Astrocyte (in vitro differentiated cells and primary cell): ENCODE measurements at regions not wholly inside any gene's neighbourhood (a gene's known extent, or its start where the extent isn't known, plus 50 kb on each side); places are given as distances from the start of the nearest gene placed in this dataset.

ENCODE experiments used
- DNase-seq: peaks from one replicate; pipeline ENCODE4 v3.0.0-alpha.2; 2010; ENCODE audit warnings: low read depth
- FAIRE-seq: peaks from 2 replicates; lab custom pipeline; 2011; peaks lifted over from hg19 to GRCh38; lab: Jason Lieb, UNC
- H2AFZ ChIP-seq: 2 replicates; pipeline ENCODE4 v1.6.0; 2012; ENCODE audit warnings: low read depth, low read length, inconsistent platforms
- H3K27ac ChIP-seq: 2 replicates; pipeline ENCODE4 v1.5.1; 2011; ENCODE audit warnings: low read depth, low read length, inconsistent platforms
- H3K27me3 ChIP-seq: 2 replicates; pipeline ENCODE4 v1.6.0; 2011; ENCODE audit warnings: low read length, inconsistent platforms; ENCODE audit not compliant: insufficient read depth
- H3K36me3 ChIP-seq: 2 replicates; pipeline ENCODE4 v1.5.1; 2011; ENCODE audit warnings: low read length, inconsistent platforms; ENCODE audit not compliant: insufficient read depth
- H3K4me1 ChIP-seq: 2 replicates; pipeline ENCODE4 v1.5.1; 2011; ENCODE audit warnings: low read length, inconsistent platforms; ENCODE audit not compliant: insufficient read depth
- H3K4me2 ChIP-seq: 2 replicates; pipeline ENCODE4 v1.6.0; 2012; ENCODE audit warnings: low read length, inconsistent platforms
- H3K4me3 ChIP-seq: 2 replicates; pipeline ENCODE4 v1.5.1; 2011; ENCODE audit warnings: low read depth, mild to moderate bottlenecking, low read length, inconsistent platforms; ENCODE audit not compliant: insufficient read depth
- H3K79me2 ChIP-seq: 2 replicates; pipeline ENCODE4 v1.6.0; 2012; ENCODE audit warnings: mild to moderate bottlenecking, low read length, inconsistent platforms; ENCODE audit not compliant: insufficient read depth
- H3K9ac ChIP-seq: 2 replicates; pipeline ENCODE4 v1.6.0; 2012; ENCODE audit warnings: mild to moderate bottlenecking, low read length, inconsistent platforms
- H3K9me3 ChIP-seq: 2 replicates; pipeline ENCODE4 v1.5.1; 2012; ENCODE audit warnings: low read depth, mild to moderate bottlenecking, low read length, inconsistent platforms; ENCODE audit not compliant: insufficient read depth
- H4K20me1 ChIP-seq: 2 replicates; pipeline ENCODE4 v1.6.0; 2012; ENCODE audit warnings: low read length, inconsistent platforms; ENCODE audit not compliant: insufficient read depth
- H3K27ac Mint-ChIP-seq: one replicate; pipeline ENCODE4 v1.8.0; 2021; ENCODE audit warnings: mild to moderate bottlenecking, mixed read lengths; ENCODE audit not compliant: unreplicated experiment
- H3K27me3 Mint-ChIP-seq: one replicate; pipeline ENCODE4 v1.8.0; 2021; ENCODE audit warnings: low read depth, mixed read lengths; ENCODE audit not compliant: unreplicated experiment
- H3K36me3 Mint-ChIP-seq: one replicate; pipeline ENCODE4 v1.8.0; 2021; ENCODE audit warnings: low read depth, mixed read lengths; ENCODE audit not compliant: unreplicated experiment
- H3K4me1 Mint-ChIP-seq: one replicate; pipeline ENCODE4 v1.8.0; 2021; ENCODE audit warnings: low read depth, mixed read lengths; ENCODE audit not compliant: unreplicated experiment
- H3K4me3 Mint-ChIP-seq: one replicate; pipeline ENCODE4 v1.8.0; 2021; ENCODE audit warnings: mild to moderate bottlenecking, moderate library complexity, mixed read lengths; ENCODE audit not compliant: unreplicated experiment
- H3K9me3 Mint-ChIP-seq: one replicate; pipeline ENCODE4 v1.8.0; 2021; ENCODE audit warnings: mild to moderate bottlenecking, mixed read lengths; ENCODE audit not compliant: unreplicated experiment
- EZH2 ChIP-seq: IDR thresholded peaks from 2 replicates; pipeline ENCODE4 v1.6.1; 2012; ENCODE audit warnings: mild to moderate bottlenecking, low read length, inconsistent platforms; ENCODE audit not compliant: insufficient read depth
- TF ChIP-seq, protein P1 (sequence below): IDR thresholded peaks from 2 replicates; pipeline ENCODE4 v1.5.1; 2011; ENCODE audit warnings: low read depth, mild to moderate bottlenecking, inconsistent platforms, low read length, moderate library complexity; ENCODE audit not compliant: insufficient read depth

DNA sequence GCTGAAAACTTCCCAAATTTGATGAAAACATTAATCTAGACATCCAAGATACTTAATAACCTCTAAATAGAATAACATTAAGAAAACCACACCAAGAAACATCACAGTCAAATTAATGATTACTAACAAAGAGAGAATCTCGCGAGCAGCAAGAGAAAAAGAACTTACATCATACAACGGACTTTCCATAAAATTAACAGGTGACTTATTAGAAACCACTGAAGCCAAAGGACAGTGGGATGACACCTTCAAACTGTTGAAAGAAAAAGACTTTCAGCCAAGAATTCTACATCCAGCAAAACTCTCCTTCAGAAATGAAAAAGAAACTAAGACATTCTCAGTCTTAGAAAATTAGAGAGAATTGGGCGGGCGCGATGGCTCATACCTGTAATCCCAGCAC lies 232.0 kb downstream of the SNCA start:
- H3K4me3 Mint-ChIP-seq = no peak overlapping the region
- Histone ChIP-seq H3K79me2 (no peaks in the 10 kb centered on the region), H4K20me1 (no peaks in the 10 kb centered on the region), H3K4me1 (no peaks in the 10 kb centered on the region), H3K27me3 (no peaks in the 10 kb centered on the region), H3K36me3 (no peaks in the 10 kb centered on the region), H2AFZ (no peak overlapping the region), H3K9me3 (no peaks in the 10 kb centered on the region), H3K4me3 (no peak overlapping the region), H3K9ac (no peak overlapping the region), H3K27ac (no peak overlapping the region), H3K4me2 (no peak overlapping the region)
- TF ChIP-seq, protein P1, sequence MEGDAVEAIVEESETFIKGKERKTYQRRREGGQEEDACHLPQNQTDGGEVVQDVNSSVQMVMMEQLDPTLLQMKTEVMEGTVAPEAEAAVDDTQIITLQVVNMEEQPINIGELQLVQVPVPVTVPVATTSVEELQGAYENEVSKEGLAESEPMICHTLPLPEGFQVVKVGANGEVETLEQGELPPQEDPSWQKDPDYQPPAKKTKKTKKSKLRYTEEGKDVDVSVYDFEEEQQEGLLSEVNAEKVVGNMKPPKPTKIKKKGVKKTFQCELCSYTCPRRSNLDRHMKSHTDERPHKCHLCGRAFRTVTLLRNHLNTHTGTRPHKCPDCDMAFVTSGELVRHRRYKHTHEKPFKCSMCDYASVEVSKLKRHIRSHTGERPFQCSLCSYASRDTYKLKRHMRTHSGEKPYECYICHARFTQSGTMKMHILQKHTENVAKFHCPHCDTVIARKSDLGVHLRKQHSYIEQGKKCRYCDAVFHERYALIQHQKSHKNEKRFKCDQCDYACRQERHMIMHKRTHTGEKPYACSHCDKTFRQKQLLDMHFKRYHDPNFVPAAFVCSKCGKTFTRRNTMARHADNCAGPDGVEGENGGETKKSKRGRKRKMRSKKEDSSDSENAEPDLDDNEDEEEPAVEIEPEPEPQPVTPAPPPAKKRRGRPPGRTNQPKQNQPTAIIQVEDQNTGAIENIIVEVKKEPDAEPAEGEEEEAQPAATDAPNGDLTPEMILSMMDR = no peak
- no peak for TF ChIP-seq EZH2
- H3K36me3 Mint-ChIP-seq = no peaks in the 10 kb centered on the region
- H3K27me3 Mint-ChIP-seq = no peaks in the 10 kb centered on the region
- no peak overlapping the region for H3K27ac Mint-ChIP-seq
- no peak for FAIRE-seq
- H3K4me1 Mint-ChIP-seq = no peaks in the 10 kb centered on the region
- H3K9me3 Mint-ChIP-seq = peaks cover 4% of the 10 kb centered on the region
- DNase-seq = no peak

- H3K9me3 Mint-ChIP-seq = peaks cover 1% of the 10 kb centered on the region
- H3K27ac ChIP-seq = no peak overlapping the region
- H3K27ac Mint-ChIP-seq = no peak overlapping the region
- H3K4me2 ChIP-seq = no peak overlapping the region
- no peaks in the 10 kb centered on the region for H3K9me3 ChIP-seq
- peaks cover 3% of the 10 kb centered on the region for H3K27me3 Mint-ChIP-seq
- FAIRE-seq = no peak
- no peak overlapping the region for H3K4me3 Mint-ChIP-seq
- H3K4me1 Mint-ChIP-seq = no peaks in the 10 kb centered on the region
- no peak overlapping the region for H3K4me3 ChIP-seq
- no peaks in the 10 kb centered on the region for H3K36me3 Mint-ChIP-seq
- no peak overlapping the region for H3K9ac ChIP-seq
- no peaks in the 10 kb centered on the region for H3K27me3 ChIP-seq
- DNase-seq = no peak
- no peak for TF ChIP-seq EZH2
- H3K4me1 ChIP-seq = no peaks in the 10 kb centered on the region
- H2AFZ ChIP-seq = no peak overlapping the region
- no peaks in the 10 kb centered on the region for H3K36me3 ChIP-seq
- no peaks in the 10 kb centered on the region for H3K79me2 ChIP-seq
- H4K20me1 ChIP-seq = no peaks in the 10 kb centered on the region
Observed at GRCh38 chr4:89599026-89599425, 237.9 kb downstream of the SNCA start.

DNA sequence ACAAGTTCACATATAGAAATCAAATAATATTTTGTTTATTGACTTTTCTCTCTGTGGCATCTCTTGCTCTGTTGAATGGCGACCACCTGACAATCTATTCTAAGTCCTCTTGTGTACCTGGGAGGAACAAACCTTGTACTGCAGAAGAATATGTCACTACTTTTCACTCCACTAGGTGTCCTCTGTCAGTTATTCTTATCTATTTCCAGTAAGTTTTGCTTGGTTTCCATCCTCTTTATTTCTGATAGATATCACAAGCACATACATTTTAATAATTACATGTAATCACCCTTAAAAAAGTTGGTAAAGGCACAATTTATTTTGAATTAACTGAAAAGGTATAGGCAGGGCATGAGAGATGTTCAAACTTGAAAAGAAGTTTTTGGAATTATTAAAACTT lies 238.4 kb downstream of the SNCA start:
- H2AFZ ChIP-seq = no peak overlapping the region
- no peaks in the 10 kb centered on the region for H3K79me2 ChIP-seq
- Mint-ChIP-seq H3K9me3 (peaks cover under 1% of the 10 kb centered on the region), H3K27ac (no peak overlapping the region), H3K36me3 (no peaks in the 10 kb centered on the region), H3K27me3 (peaks cover 3% of the 10 kb centered on the region), H3K4me3 (no peak overlapping the region), H3K4me1 (no peaks in the 10 kb centered on the region)
- no peak overlapping the region for H3K4me3 ChIP-seq
- no peak overlapping the region for H3K9ac ChIP-seq
- no peaks in the 10 kb centered on the region for H3K9me3 ChIP-seq
- DNase-seq = no peak
- TF ChIP-seq, protein P1 = peak; percentile 27
- no peak for TF ChIP-seq EZH2
- no peak overlapping the region for H3K27ac ChIP-seq
- H3K36me3 ChIP-seq = no peaks in the 10 kb centered on the region
- H3K4me1 ChIP-seq = no peaks in the 10 kb centered on the region
- no peaks in the 10 kb centered on the region for H3K27me3 ChIP-seq
- FAIRE-seq = no peak
- H3K4me2 ChIP-seq = no peak overlapping the region
- no peaks in the 10 kb centered on the region for H4K20me1 ChIP-seq
